K562 (cell line): ENCODE measurements at regions not wholly inside any gene's neighbourhood (a gene's known extent, or its start where the extent isn't known, plus 50 kb on each side); places are given as distances from the start of the nearest gene placed in this dataset.
A peak's percentile ranks its signal among the peaks of the same experiment; 100 is the strongest.

Source experiments
- ARID1B ChIP-seq: fragments of 450-650 bp; IDR thresholded peaks from 2 replicates; pipeline ENCODE4 v1.6.1; 2016; ENCODE audit warnings: antibody characterized with exemption, mild to moderate bottlenecking, inconsistent platforms
- BRD9 ChIP-seq: fragments of 450-650 bp; IDR thresholded peaks from 2 replicates; pipeline ENCODE4 v1.6.1; 2018; ENCODE audit warnings: low read depth; ENCODE audit not compliant: partially characterized antibody
- KDM1A ChIP-seq, 2 experiments: fragments of 450-650 bp; IDR thresholded peaks; 2 replicates each; pipeline ENCODE4 v1.6.1; 2016; ENCODE audit warnings: mild to moderate bottlenecking in 2 of 2
- MTA2 ChIP-seq: fragments of 450-650 bp; IDR thresholded peaks from 2 replicates; pipeline ENCODE4 v1.6.1; 2016; ENCODE audit warnings: low read depth
- NFIC ChIP-seq: fragments of 450-650 bp; IDR thresholded peaks from 2 replicates; pipeline ENCODE4 v1.6.1; 2017; ENCODE audit warnings: mild to moderate bottlenecking, inconsistent platforms
- NRF1 ChIP-seq, 2 experiments: fragments of 450-650 bp; IDR thresholded peaks in 1 of 2; conservative IDR thresholded peaks in 1 of 2; 2 replicates each; pipeline ENCODE4 v1.6.1; 2014; ENCODE audit warnings: mild to moderate bottlenecking in 2 of 2
- RUNX1 ChIP-seq: sonication (generic); IDR thresholded peaks from 2 replicates; pipeline ENCODE4 v1.6.1; 2016; ENCODE audit warnings: antibody characterized with exemption, low read depth
- SMC3 ChIP-seq: conservative IDR thresholded peaks from 2 replicates; pipeline ENCODE4 v1.6.1; 2011; ENCODE audit warnings: low read depth, low read length, improper control_type of control experiment; ENCODE audit not compliant: insufficient read depth
- TAL1 ChIP-seq: fragments of 450-650 bp; IDR thresholded peaks from 2 replicates; pipeline ENCODE4 v1.6.1; 2016; ENCODE audit warnings: mild to moderate bottlenecking
- TRIM24 ChIP-seq, 2 experiments: fragments of 450-650 bp; IDR thresholded peaks; 2 replicates each; pipeline ENCODE4 v1.6.1; 2016
- ZNF780A ChIP-seq: fragments of 250-450 bp; sonication (Bioruptor Pico); IDR thresholded peaks from 2 replicates; pipeline ENCODE4 v1.5.0; 2021; ENCODE audit warnings: mild to moderate bottlenecking
- TF ChIP-seq, protein P1 (sequence below), 2 experiments: IDR thresholded peaks; 2 replicates each; pipeline ENCODE4 v1.6.1; 2011; ENCODE audit warnings: borderline replicate concordance in 1 of 2, control low read depth in 1 of 2, low read depth in 1 of 2, low read length in 1 of 2, mild to moderate bottlenecking in 1 of 2, mixed read lengths in 1 of 2, moderate library complexity in 1 of 2; ENCODE audit not compliant: insufficient read depth in 1 of 2, insufficient read length in 1 of 2, poor library complexity in 1 of 2, severe bottlenecking in 1 of 2; ENCODE audit errors: extremely low read depth in 1 of 2
- TF ChIP-seq, protein P2 (sequence below): sonication (generic); formaldehyde crosslinking; IDR thresholded peaks from 2 replicates; pipeline ENCODE4 v1.8.0; 2022; ENCODE audit warnings: missing genetic modification reagents, mild to moderate bottlenecking, moderate library complexity, borderline replicate concordance
- TF ChIP-seq, protein P3 (sequence below): sonication (generic); formaldehyde crosslinking; IDR thresholded peaks from 2 replicates; pipeline ENCODE4 v1.8.1; 2023; ENCODE audit warnings: mild to moderate bottlenecking, missing genetic modification reagents

DNA sequence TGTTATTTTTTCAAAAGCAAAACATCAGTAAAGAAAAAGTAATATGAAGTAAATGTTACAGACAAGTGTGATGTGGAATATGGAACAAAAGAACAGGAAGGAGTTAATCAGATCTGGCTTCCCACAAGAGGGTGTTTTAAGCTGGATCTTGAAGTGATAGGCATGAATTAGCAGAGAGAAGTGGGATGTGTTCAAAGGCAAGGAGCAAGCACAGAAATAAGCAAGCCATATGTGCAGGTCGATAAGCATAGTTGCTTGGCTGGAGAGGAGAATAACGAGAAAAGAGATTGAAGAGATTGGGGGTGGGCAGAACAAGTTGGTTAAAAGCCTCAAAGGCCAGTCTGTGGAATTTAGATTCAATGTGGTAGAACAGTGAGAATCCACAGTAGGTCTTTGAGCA, 60.9 kb upstream of the PRPS1 start (continued):
- TF ChIP-seq, protein P1, sequence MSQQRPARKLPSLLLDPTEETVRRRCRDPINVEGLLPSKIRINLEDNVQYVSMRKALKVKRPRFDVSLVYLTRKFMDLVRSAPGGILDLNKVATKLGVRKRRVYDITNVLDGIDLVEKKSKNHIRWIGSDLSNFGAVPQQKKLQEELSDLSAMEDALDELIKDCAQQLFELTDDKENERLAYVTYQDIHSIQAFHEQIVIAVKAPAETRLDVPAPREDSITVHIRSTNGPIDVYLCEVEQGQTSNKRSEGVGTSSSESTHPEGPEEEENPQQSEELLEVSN (IDR thresholded peaks at IDR 0.05; ENCODE audit: borderline replicate concordance in 1 of 2, extremely low read depth in 1 of 2, insufficient read depth in 1 of 2, insufficient read length in 1 of 2, low read depth in 1 of 2, low read length in 1 of 2, poor library complexity in 1 of 2, severe bottlenecking in 1 of 2): no peak
- peak; percentile 80 for TF ChIP-seq NFIC
- TF ChIP-seq SMC3: no peak
- TF ChIP-seq RUNX1: no peak
- peak; percentile 20 to 29; a peak in 2 of 4 replicates for TF ChIP-seq TRIM24 (IDR thresholded peaks at IDR 0.05)
- TF ChIP-seq NRF1 (conservative IDR thresholded peaks at IDR 0.05 in 1 of 2, IDR thresholded peaks at IDR 0.05 in 1 of 2): no peak
- peak; percentile 52; the same call in 1 of the 2 replicates for TF ChIP-seq MTA2
- TF ChIP-seq TAL1: peak; percentile 84
- TF ChIP-seq, protein P2, sequence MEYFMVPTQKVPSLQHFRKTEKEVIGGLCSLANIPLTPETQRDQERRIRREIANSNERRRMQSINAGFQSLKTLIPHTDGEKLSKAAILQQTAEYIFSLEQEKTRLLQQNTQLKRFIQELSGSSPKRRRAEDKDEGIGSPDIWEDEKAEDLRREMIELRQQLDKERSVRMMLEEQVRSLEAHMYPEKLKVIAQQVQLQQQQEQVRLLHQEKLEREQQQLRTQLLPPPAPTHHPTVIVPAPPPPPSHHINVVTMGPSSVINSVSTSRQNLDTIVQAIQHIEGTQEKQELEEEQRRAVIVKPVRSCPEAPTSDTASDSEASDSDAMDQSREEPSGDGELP (CRISPR knock-in tag): no peak
- no peak for TF ChIP-seq ZNF780A (CRISPR knock-in tag)
- TF ChIP-seq BRD9: no peak
- peak; percentile 86 to 89 for TF ChIP-seq KDM1A (IDR thresholded peaks at IDR 0.05)
- peak; percentile 93 for TF ChIP-seq ARID1B
- TF ChIP-seq, protein P3, sequence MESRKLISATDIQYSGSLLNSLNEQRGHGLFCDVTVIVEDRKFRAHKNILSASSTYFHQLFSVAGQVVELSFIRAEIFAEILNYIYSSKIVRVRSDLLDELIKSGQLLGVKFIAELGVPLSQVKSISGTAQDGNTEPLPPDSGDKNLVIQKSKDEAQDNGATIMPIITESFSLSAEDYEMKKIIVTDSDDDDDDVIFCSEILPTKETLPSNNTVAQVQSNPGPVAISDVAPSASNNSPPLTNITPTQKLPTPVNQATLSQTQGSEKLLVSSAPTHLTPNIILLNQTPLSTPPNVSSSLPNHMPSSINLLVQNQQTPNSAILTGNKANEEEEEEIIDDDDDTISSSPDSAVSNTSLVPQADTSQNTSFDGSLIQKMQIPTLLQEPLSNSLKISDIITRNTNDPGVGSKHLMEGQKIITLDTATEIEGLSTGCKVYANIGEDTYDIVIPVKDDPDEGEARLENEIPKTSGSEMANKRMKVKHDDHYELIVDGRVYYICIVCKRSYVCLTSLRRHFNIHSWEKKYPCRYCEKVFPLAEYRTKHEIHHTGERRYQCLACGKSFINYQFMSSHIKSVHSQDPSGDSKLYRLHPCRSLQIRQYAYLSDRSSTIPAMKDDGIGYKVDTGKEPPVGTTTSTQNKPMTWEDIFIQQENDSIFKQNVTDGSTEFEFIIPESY (CRISPR knock-in tag): no peak
- TF ChIP-seq, all 486 proteins: peak for 35
